ENCODE measurements at regions not wholly inside any gene's neighbourhood (a gene's known extent, or its start where the extent isn't known, plus 50 kb on each side); places are given as distances from the start of the nearest gene placed in this dataset.

DNA sequence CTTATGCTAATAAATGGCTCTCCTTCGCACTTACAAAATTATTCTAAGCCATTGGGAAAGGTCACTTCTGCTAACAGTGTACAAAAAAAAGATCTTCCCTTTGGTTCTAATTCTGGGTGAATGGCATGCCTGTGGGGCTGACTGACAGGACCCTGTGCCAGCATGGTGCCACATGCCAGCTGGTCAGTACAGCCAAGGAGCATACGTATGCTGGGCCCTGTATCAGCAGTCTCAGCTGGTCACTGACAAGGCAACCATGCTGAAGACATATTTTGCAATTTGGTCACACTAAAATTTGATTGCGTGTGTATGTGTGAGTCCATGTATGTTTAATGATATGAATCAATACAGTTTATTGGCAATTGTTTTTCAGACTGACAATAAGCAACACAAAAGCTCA is 246.1 kb downstream of the TBL1XR1 start:
- TF ChIP-seq EZH2 (IDR thresholded peaks at IDR 0.05) = no peak
- no peak for TF ChIP-seq POLR2AphosphoS5 (IDR thresholded peaks at IDR 0.05; ENCODE audit: borderline replicate concordance, low read depth, low read length)
